Right atrium auricular region (tissue), 2 donors: ENCODE measurements at regions not wholly inside any gene's neighbourhood (a gene's known extent, or its start where the extent isn't known, plus 50 kb on each side); places are given as distances from the start of the nearest gene placed in this dataset.

Experiments
- DNase-seq: peaks from one replicate; pipeline ENCODE4 v3.0.0-alpha.2; 2019; ENCODE audit warnings: low spot score
- H3K27ac ChIP-seq, 2 donors: fragments of 200-600 bp; sonication (generic); 1 replicate in 1 of 2; 2 replicates in 1 of 2; pipeline ENCODE4 v1.5.1; 2016 to 2019
- H3K27me3 ChIP-seq, 2 donors: fragments of 200-600 bp; sonication (generic); one replicate each; pipeline versions ENCODE4 v1.5.1 to v1.6.0; 2017 to 2019
- H3K36me3 ChIP-seq: fragments of 200-600 bp; sonication (generic); one replicate; pipeline ENCODE4 v1.5.1; 2016
- H3K4me1 ChIP-seq, 2 donors: fragments of 200-600 bp; sonication (generic); one replicate each; pipeline versions ENCODE4 v1.5.1 to v1.6.0; 2017 to 2019
- H3K4me3 ChIP-seq, 2 donors: fragments of 200-600 bp; sonication (generic); 1 replicate in 1 of 2; 2 replicates in 1 of 2; pipeline ENCODE4 v1.5.1; 2017 to 2019; ENCODE audit warnings: mild to moderate bottlenecking in 1 of 2, moderate library complexity in 1 of 2
- H3K9me3 ChIP-seq, 2 donors: fragments of 200-600 bp; sonication (generic); one replicate each; pipeline ENCODE4 v1.5.1; 2019
- TF ChIP-seq, protein P1 (sequence below), 2 donors: fragments of 200-600 bp; sonication (generic); IDR thresholded peaks; one replicate each; pipeline ENCODE4 v1.5.1; 2019; ENCODE audit warnings: antibody characterized with exemption in 2 of 2

DNA sequence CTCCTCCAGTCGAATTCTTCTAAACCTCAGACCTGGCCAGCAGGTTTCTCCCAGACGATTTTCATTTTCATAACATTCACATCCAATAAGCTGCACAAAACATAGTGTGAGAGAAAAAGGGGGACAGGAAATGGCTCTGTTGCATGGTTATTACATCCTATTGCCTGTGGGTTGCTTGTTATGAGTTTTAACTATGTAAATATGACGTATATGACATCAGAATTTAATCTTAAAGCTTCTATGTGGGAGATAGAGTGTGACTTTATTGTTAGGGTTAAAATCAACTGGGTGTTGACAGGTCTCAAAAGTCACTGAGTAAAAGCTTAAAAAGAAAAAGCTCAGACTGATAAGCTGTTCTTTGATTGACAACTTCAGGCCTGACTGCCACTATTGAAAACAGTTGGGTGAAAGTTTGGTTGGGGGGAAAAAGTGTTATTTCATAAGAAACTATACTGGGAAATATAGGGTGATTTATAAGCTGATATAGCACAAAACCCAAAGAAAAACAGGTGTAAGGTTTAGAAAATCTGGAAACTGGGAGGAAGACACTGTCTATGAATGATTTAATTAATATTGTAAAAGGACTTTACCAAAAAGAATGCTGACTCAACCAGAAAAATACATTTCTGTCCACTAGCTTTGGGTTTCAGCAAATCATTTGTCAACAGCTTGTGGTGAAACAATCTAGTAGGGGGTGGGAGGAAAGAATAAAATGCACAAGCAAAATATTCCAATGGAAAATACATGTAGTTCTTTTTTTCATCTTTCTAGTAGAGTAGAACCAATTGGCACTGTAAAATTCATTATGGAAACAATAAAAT lies 134.1 kb upstream of the CEP162 start:
- DNase-seq, result no peak
- Histone ChIP-seq H3K9me3 (no peaks in the 10 kb centered on the region), H3K36me3 (no peaks in the 10 kb centered on the region), H3K27ac (no peak overlapping the region), H3K27me3 (no peaks in the 10 kb centered on the region), H3K4me1 (no peaks in the 10 kb centered on the region), H3K4me3 (no peak overlapping the region)
- TF ChIP-seq, protein P1, sequence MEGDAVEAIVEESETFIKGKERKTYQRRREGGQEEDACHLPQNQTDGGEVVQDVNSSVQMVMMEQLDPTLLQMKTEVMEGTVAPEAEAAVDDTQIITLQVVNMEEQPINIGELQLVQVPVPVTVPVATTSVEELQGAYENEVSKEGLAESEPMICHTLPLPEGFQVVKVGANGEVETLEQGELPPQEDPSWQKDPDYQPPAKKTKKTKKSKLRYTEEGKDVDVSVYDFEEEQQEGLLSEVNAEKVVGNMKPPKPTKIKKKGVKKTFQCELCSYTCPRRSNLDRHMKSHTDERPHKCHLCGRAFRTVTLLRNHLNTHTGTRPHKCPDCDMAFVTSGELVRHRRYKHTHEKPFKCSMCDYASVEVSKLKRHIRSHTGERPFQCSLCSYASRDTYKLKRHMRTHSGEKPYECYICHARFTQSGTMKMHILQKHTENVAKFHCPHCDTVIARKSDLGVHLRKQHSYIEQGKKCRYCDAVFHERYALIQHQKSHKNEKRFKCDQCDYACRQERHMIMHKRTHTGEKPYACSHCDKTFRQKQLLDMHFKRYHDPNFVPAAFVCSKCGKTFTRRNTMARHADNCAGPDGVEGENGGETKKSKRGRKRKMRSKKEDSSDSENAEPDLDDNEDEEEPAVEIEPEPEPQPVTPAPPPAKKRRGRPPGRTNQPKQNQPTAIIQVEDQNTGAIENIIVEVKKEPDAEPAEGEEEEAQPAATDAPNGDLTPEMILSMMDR (IDR thresholded peaks at IDR 0.05), result no peak

GRCh38 chr6:84360039-84360438 lies 132.6 kb upstream of the CEP162 start:
- Histone ChIP-seq H3K4me1 (no peaks in the 10 kb centered on the region), H3K4me3 (no peak overlapping the region), H3K9me3 (no peaks in the 10 kb centered on the region), H3K27ac (no peak overlapping the region), H3K36me3 (no peaks in the 10 kb centered on the region), H3K27me3 (no peaks in the 10 kb centered on the region)
- TF ChIP-seq, protein P1 (IDR thresholded peaks at IDR 0.05), result no peak
- DNase-seq, result no peak

DNA sequence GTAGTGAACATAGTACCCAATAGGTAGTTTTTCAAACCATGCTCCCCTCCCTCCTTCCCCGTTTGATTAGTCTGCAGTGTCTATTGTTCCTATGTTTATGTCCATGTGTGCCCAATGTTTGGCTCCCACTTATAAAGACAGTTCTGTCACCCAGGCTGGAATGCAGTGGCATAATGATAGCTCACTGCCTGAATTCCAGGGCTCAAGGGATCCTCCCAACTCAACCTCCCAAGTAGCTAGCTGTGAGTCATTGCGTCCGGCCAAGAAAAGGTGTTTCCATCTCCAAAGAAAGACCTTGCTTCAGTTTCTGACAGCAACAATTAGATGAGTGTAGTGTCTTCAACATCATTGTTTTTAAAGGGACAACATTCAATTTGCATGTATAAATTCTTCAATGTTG lies 131.1 kb upstream of the CEP162 start:
- Histone ChIP-seq H3K27ac (no peak overlapping the region), H3K27me3 (no peaks in the 10 kb centered on the region), H3K4me3 (no peak overlapping the region), H3K4me1 (no peaks in the 10 kb centered on the region), H3K36me3 (no peaks in the 10 kb centered on the region), H3K9me3 (no peaks in the 10 kb centered on the region)
- TF ChIP-seq, protein P1 (IDR thresholded peaks at IDR 0.05), result no peak
- DNase-seq, result no peak

GRCh38 chr6:84357631-84358030 lies 130.2 kb upstream of the CEP162 start:
- no peaks in the 10 kb centered on the region for H3K36me3 ChIP-seq
- no peaks in the 10 kb centered on the region for H3K4me1 ChIP-seq
- H3K9me3 ChIP-seq, result no peaks in the 10 kb centered on the region
- no peak overlapping the region for H3K27ac ChIP-seq
- H3K27me3 ChIP-seq, result no peaks in the 10 kb centered on the region
- TF ChIP-seq, protein P1 (IDR thresholded peaks at IDR 0.05), result no peak
- H3K4me3 ChIP-seq, result no peak overlapping the region
- DNase-seq, result no peak

DNA sequence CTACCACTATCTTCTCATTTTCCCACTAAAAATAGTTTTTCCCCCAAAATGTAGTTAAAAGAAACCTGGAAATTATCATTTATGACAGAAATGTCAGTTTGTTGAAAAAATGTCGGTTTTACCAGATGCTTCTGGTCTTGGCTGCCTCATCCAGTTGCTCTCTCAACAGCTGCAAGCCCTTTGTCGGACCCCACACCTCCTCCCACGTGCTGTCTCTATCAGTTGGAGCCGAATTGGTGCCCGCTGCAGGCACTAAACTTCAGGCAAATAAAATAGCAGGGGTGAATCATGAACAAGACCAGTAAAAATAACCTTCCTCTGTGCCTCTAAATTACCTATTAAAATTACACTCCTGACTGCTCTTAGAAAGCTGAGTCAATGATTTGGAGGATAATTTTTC lies 129.5 kb upstream of the CEP162 start:
- no peaks in the 10 kb centered on the region for H3K9me3 ChIP-seq
- no peaks in the 10 kb centered on the region for H3K27me3 ChIP-seq
- TF ChIP-seq, protein P1 (IDR thresholded peaks at IDR 0.05), result no peak
- no peak overlapping the region for H3K4me3 ChIP-seq
- no peak overlapping the region for H3K27ac ChIP-seq
- no peaks in the 10 kb centered on the region for H3K4me1 ChIP-seq
- no peaks in the 10 kb centered on the region for H3K36me3 ChIP-seq
- no peak for DNase-seq
